H1 (cell line): ENCODE measurements at regions not wholly inside any gene's neighbourhood (a gene's known extent, or its start where the extent isn't known, plus 50 kb on each side); places are given as distances from the start of the nearest gene placed in this dataset.

Source experiments
- CTCF ChIA-PET: fragments of 300-600 bp; sonication (Branson Sonifier 250); formaldehyde crosslinking; loops from one replicate; lab custom pipeline; 2021; ENCODE audit not compliant: partially characterized antibody; lab: Charles Lee
- POLR2A ChIA-PET: fragments of 300-600 bp; sonication (Branson Sonifier 250); formaldehyde crosslinking; loops from one replicate; lab custom pipeline; 2021; ENCODE audit warnings: inconsistent platforms; ENCODE audit not compliant: partially characterized antibody; lab: Charles Lee
- DNase-seq, 2 experiments: peaks; one replicate each; pipeline versions ENCODE4 v3.0.0 to v3.0.0-alpha.2; 2010 to 2022; ENCODE audit warnings: low spot score in 2 of 2, low read depth in 1 of 2, mixed read lengths in 1 of 2
- FAIRE-seq: peaks from 2 replicates; lab custom pipeline; 2011; peaks lifted over from hg19 to GRCh38; lab: Jason Lieb, UNC
- H2AFZ ChIP-seq: 2 replicates; pipeline ENCODE4 v1.8.1; 2012; ENCODE audit warnings: low read length, inconsistent platforms
- H2AK5ac ChIP-seq: 2 replicates; pipeline ENCODE4 v1.6.1; 2013; ENCODE audit warnings: low read depth, low read length
- H2BK120ac ChIP-seq: replicated peaks from 2 replicates; pipeline ENCODE3; 2013; ENCODE audit warnings: low read depth, low read length, inconsistent platforms
- H2BK12ac ChIP-seq: 2 replicates; pipeline ENCODE4 v1.6.1; 2013; ENCODE audit warnings: low read depth, low read length
- H2BK15ac ChIP-seq: 2 replicates; pipeline ENCODE4 v1.6.1; 2013; ENCODE audit warnings: low read length
- H2BK20ac ChIP-seq: 2 replicates; pipeline ENCODE4 v1.6.1; 2013; ENCODE audit warnings: low read length
- H2BK5ac ChIP-seq: 2 replicates; pipeline ENCODE4 v1.6.1; 2013; ENCODE audit warnings: low read depth, low read length
- H3K14ac ChIP-seq: 2 replicates; pipeline ENCODE4 v1.6.1; 2013; ENCODE audit warnings: inconsistent platforms; ENCODE audit not compliant: insufficient read length
- H3K18ac ChIP-seq: 2 replicates; pipeline ENCODE4 v1.6.1; 2013; ENCODE audit warnings: low read length; ENCODE audit errors: extremely low read depth
- H3K23ac ChIP-seq: 2 replicates; pipeline ENCODE4 v1.6.1; 2013; ENCODE audit warnings: inconsistent platforms; ENCODE audit not compliant: insufficient read length
- H3K23me2 ChIP-seq: 2 replicates; pipeline ENCODE4 v1.6.1; 2013; ENCODE audit warnings: low read depth, low read length
- H3K27ac ChIP-seq: 2 replicates; pipeline ENCODE4 v1.6.1; 2011; ENCODE audit warnings: low read depth, low read length, inconsistent platforms
- H3K27me3 ChIP-seq, 4 experiments: replicated peaks in 1 of 4; 1 replicate in 1 of 4; 2 replicates in 3 of 4; pipeline versions ENCODE4 v1.6.1 to v1.8.1; 2011 to 2013; ENCODE audit warnings: low read length in 3 of 4, mild to moderate bottlenecking in 3 of 4, inconsistent platforms in 2 of 4, mixed read lengths in 2 of 4, moderate library complexity in 1 of 4; ENCODE audit not compliant: control insufficient read depth in 3 of 4, insufficient read depth in 3 of 4; ENCODE audit errors: extremely low read depth in 1 of 4
- H3K36me3 ChIP-seq, 4 experiments: 2 replicates each; pipeline versions ENCODE4 v1.6.1 to v1.8.1; 2011 to 2013; ENCODE audit warnings: mild to moderate bottlenecking in 4 of 4, low read length in 3 of 4, moderate library complexity in 2 of 4, control low read depth in 1 of 4, inconsistent platforms in 1 of 4; ENCODE audit not compliant: insufficient read depth in 4 of 4, control insufficient read depth in 2 of 4
- H3K4ac ChIP-seq: replicated peaks from 2 replicates; pipeline ENCODE3; 2013; ENCODE audit warnings: low read length, low read depth, mixed read lengths, inconsistent platforms; ENCODE audit not compliant: insufficient read length
- H3K4me1 ChIP-seq, 4 experiments: replicated peaks in 1 of 4; 1 replicate in 1 of 4; 2 replicates in 3 of 4; pipeline versions ENCODE4 v1.6.1 to v1.8.1; 2011 to 2013; ENCODE audit warnings: low read length in 3 of 4, inconsistent platforms in 2 of 4, mixed read lengths in 1 of 4; ENCODE audit not compliant: insufficient read depth in 4 of 4, control insufficient read depth in 3 of 4
- H3K4me2 ChIP-seq, 2 experiments: 2 replicates each; pipeline versions ENCODE4 v1.6.1 to v1.8.1; 2011 to 2013; ENCODE audit warnings: low read depth in 2 of 2, low read length in 2 of 2, control low read depth in 1 of 2, inconsistent platforms in 1 of 2, mild to moderate bottlenecking in 1 of 2; ENCODE audit not compliant: insufficient read depth in 1 of 2
- H3K4me3 ChIP-seq, 4 experiments: fragments of 200-600, 300-600 bp in 1 of 4; sonication (generic), shearing (Covaris generic), sonication (Bioruptor Twin) in 1 of 4; 2 replicates each; pipeline versions ENCODE4 v1.5.1 to v1.8.1; 2011 to 2016; ENCODE audit warnings: low read length in 4 of 4, low read depth in 3 of 4, control low read depth in 2 of 4, inconsistent platforms in 2 of 4, mild to moderate bottlenecking in 2 of 4, mixed read lengths in 1 of 4, moderate library complexity in 1 of 4; ENCODE audit not compliant: insufficient read depth in 2 of 4; ENCODE audit errors: extremely low read depth in 1 of 4
- H3K56ac ChIP-seq: replicated peaks from 2 replicates; pipeline ENCODE3; 2013; ENCODE audit warnings: low read depth, mild to moderate bottlenecking, mixed read lengths, low read length, inconsistent platforms; ENCODE audit not compliant: insufficient read length
- H3K79me1 ChIP-seq: 2 replicates; pipeline ENCODE4 v1.6.1; 2013; ENCODE audit warnings: low read depth, low read length, control low read depth
- H3K79me2 ChIP-seq, 2 experiments: 2 replicates each; pipeline versions ENCODE4 v1.6.1 to v1.8.1; 2012 to 2013; ENCODE audit warnings: low read length in 2 of 2, mild to moderate bottlenecking in 2 of 2, inconsistent platforms in 1 of 2; ENCODE audit not compliant: insufficient read depth in 2 of 2, control insufficient read depth in 1 of 2
- H3K9ac ChIP-seq, 4 experiments: replicated peaks in 1 of 4; 1 replicate in 1 of 4; 2 replicates in 3 of 4; pipeline versions ENCODE4 v1.6.1 to v1.8.1; 2011 to 2013; ENCODE audit warnings: low read depth in 3 of 4, low read length in 3 of 4, control low read depth in 2 of 4, mild to moderate bottlenecking in 2 of 4, moderate library complexity in 2 of 4, inconsistent platforms in 1 of 4; ENCODE audit errors: extremely low read depth in 1 of 4
- H3K9me3 ChIP-seq, 2 experiments: 2 replicates each; pipeline versions ENCODE4 v1.6.1 to v1.8.1; 2012 to 2013; ENCODE audit warnings: mild to moderate bottlenecking in 2 of 2, moderate library complexity in 2 of 2, control low read depth in 1 of 2, inconsistent platforms in 1 of 2, low read depth in 1 of 2, low read length in 1 of 2, mixed read lengths in 1 of 2; ENCODE audit not compliant: insufficient read depth in 2 of 2
- H4K20me1 ChIP-seq, 2 experiments: replicated peaks in 1 of 2; 2 replicates each; pipeline versions ENCODE3 to v1.8.1; 2011 to 2013; ENCODE audit warnings: inconsistent platforms in 2 of 2, low read length in 2 of 2, mild to moderate bottlenecking in 1 of 2; ENCODE audit not compliant: insufficient read depth in 2 of 2, control insufficient read depth in 1 of 2
- H4K5ac ChIP-seq: 2 replicates; pipeline ENCODE4 v1.6.1; 2013; ENCODE audit warnings: low read length, low read depth, mixed read lengths, inconsistent platforms; ENCODE audit not compliant: insufficient read length
- H4K8ac ChIP-seq: 2 replicates; pipeline ENCODE4 v1.8.0; 2013; ENCODE audit warnings: mild to moderate bottlenecking, moderate library complexity, low read length, inconsistent platforms; ENCODE audit not compliant: insufficient read depth; ENCODE audit errors: extremely low read depth
- H4K91ac ChIP-seq: replicated peaks from 2 replicates; pipeline ENCODE3; 2013; ENCODE audit warnings: low read length, mixed read lengths, inconsistent platforms; ENCODE audit not compliant: insufficient read length
- CBX8 ChIP-seq: fragments of 300-800, 300-1000 bp; sonication (generic); IDR thresholded peaks from 2 replicates; pipeline ENCODE4 v1.7.1; 2016; ENCODE audit warnings: low read depth, low read length, borderline replicate concordance
- HDAC2 ChIP-seq, 2 experiments: fragments of 300-600 bp in 1 of 2; sonication (generic) in 1 of 2; IDR thresholded peaks; 2 replicates each; pipeline ENCODE4 v1.6.1; 2011 to 2012; ENCODE audit warnings: low read depth in 2 of 2, low read length in 2 of 2, mild to moderate bottlenecking in 2 of 2, moderate library complexity in 2 of 2, borderline replicate concordance in 1 of 2, inconsistent platforms in 1 of 2
- HDAC6 ChIP-seq: IDR thresholded peaks from one replicate; pipeline ENCODE4 v1.7.1; 2012; ENCODE audit warnings: low read depth, mild to moderate bottlenecking, inconsistent platforms, low read length, moderate library complexity
- KDM1A ChIP-seq: fragments of 200-600, 300-600 bp; sonication (generic); IDR thresholded peaks from 2 replicates; pipeline ENCODE4 v1.7.1; 2016; ENCODE audit warnings: mild to moderate bottlenecking, low read length, borderline replicate concordance
- MAFK ChIP-seq: IDR thresholded peaks from 2 replicates; pipeline ENCODE4 v1.6.1; 2012; ENCODE audit warnings: low read depth, mild to moderate bottlenecking, improper control_type of control experiment, low read length
- PHF8 ChIP-seq: fragments of 200-600 bp; sonication (generic); conservative IDR thresholded peaks from 2 replicates; pipeline ENCODE4 v1.7.1; 2012; ENCODE audit warnings: low read depth, mild to moderate bottlenecking, inconsistent platforms, low read length, moderate library complexity
- POLR2AphosphoS5 ChIP-seq: IDR thresholded peaks from 2 replicates; pipeline ENCODE4 v1.6.1; 2011; ENCODE audit warnings: low read depth, low read length
- POU5F1 ChIP-seq: IDR thresholded peaks from 2 replicates; pipeline ENCODE4 v1.6.1; 2011; ENCODE audit warnings: low read depth, mild to moderate bottlenecking, low read length, moderate library complexity
- RAD21 ChIP-seq, 2 experiments: IDR thresholded peaks in 1 of 2; conservative IDR thresholded peaks in 1 of 2; 2 replicates each; pipeline ENCODE4 v1.6.1; 2011; ENCODE audit warnings: low read depth in 2 of 2, low read length in 2 of 2, improper control_type of control experiment in 1 of 2, inconsistent platforms in 1 of 2, mild to moderate bottlenecking in 1 of 2, moderate library complexity in 1 of 2
- RNF2 ChIP-seq: fragments of 200-900, 300-1000 bp; sonication (generic); IDR thresholded peaks from 2 replicates; pipeline ENCODE4 v1.7.1; 2016; ENCODE audit warnings: borderline replicate concordance, low read depth, mild to moderate bottlenecking, antibody characterized with exemption, low read length; ENCODE audit not compliant: poor library complexity, severe bottlenecking; ENCODE audit errors: missing control alignments
- SIN3A ChIP-seq, 2 experiments: IDR thresholded peaks in 1 of 2; conservative IDR thresholded peaks in 1 of 2; 2 replicates each; pipeline ENCODE4 v1.6.1; 2011 to 2012; ENCODE audit warnings: low read length in 2 of 2, improper control_type of control experiment in 1 of 2, low read depth in 1 of 2, mild to moderate bottlenecking in 1 of 2
- WGBS, 2 experiments: shearing (Covaris generic) in 1 of 2; methylation state at CpG; one replicate each; pipeline versions ENCODE4 v1.1.6 to v1.1.7; 2013 to 2015; ENCODE audit warnings: low lambda C conversion rate in 2 of 2, mixed read lengths in 2 of 2, inconsistent platforms in 1 of 2, low coverage in 1 of 2, missing lambda C conversion rate in 1 of 2; ENCODE audit not compliant: insufficient replicate concordance in 2 of 2, insufficient coverage in 1 of 2, insufficient read length in 1 of 2; ENCODE audit errors: extremely low coverage in 1 of 2, missing lambda C conversion rate in 1 of 2; 5-methylcytosine and 5-hydroxymethylcytosine counted together
- TF ChIP-seq, protein P1 (sequence below): IDR thresholded peaks from 2 replicates; pipeline ENCODE4 v1.6.1; 2012; ENCODE audit warnings: inconsistent platforms

DNA sequence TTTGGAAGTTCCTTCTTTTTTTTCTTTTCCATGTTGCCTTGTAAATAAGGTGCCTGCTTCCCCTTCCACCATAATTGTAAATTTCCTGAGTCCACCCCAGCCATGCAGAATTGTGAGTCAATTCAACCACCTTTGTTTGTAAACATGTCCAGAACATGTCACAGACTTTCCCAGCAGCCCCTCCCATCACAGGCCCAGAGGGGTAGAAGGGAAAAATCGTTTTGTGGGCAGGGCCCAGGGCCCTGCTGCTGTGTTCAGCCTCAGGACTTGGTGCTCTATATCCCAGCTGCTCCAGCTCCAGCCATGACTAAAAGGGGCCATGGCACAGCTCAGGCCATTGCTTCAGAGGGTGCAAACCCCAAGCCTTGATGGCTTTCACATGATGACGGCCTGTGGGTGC, 384.6 kb upstream of the NCAM2 start:
- Histone ChIP-seq H3K36me3 (no peaks in the 10 kb centered on the region), H3K56ac (no peak overlapping the region), H2BK15ac (no peak overlapping the region), H2AFZ (no peak overlapping the region), H3K79me1 (no peaks in the 10 kb centered on the region), H3K4me3 (no peak overlapping the region), H2BK20ac (no peak overlapping the region), H2AK5ac (no peak overlapping the region), H3K4me2 (no peak overlapping the region), H2BK5ac (no peak overlapping the region), H3K79me2 (no peaks in the 10 kb centered on the region), H3K23me2 (no peaks in the 10 kb centered on the region), H3K4me1 (no peaks in the 10 kb centered on the region), H4K5ac (no peak overlapping the region), H3K18ac (no peak overlapping the region), H3K9me3 (no peaks in the 10 kb centered on the region), H3K27ac (no peak overlapping the region), H3K14ac (no peak overlapping the region), H2BK12ac (no peak overlapping the region), H3K9ac (no peak overlapping the region), H3K4ac (no peak overlapping the region), H4K8ac (no peak overlapping the region), H3K27me3 (peaks cover 25 to 43% (median 39%) of the 10 kb centered on the region in 4 experiments), H4K20me1 (peaks cover 2% of the 10 kb centered on the region in 2 experiments)
- FAIRE-seq (no peak), DNase-seq (no peak)
- POLR2A ChIA-PET, result no interaction called here
- WGBS, 2 experiments, result 88% methylated on average over 2 of the region's 2 CpGs; no CpG with 5 or more reads in 1 of the 2 experiments
- TF ChIP-seq SIN3A (conservative IDR thresholded peaks at IDR 0.05 in 1 of 2, IDR thresholded peaks at IDR 0.05 in 1 of 2; ENCODE audit: low read depth in 1 of 2, low read length in 2 of 2) (no peak), HDAC6 (no peak), MAFK (no peak), HDAC2 (IDR thresholded peaks at IDR 0.05; ENCODE audit: borderline replicate concordance in 1 of 2, low read depth in 2 of 2, low read length in 2 of 2) (no peak), KDM1A (no peak), POLR2AphosphoS5 (no peak), POU5F1 (no peak), CBX8 (no peak), RNF2 (no peak), PHF8 (no peak), RAD21 (IDR thresholded peaks at IDR 0.05 in 1 of 2, conservative IDR thresholded peaks at IDR 0.05 in 1 of 2; ENCODE audit: low read depth in 2 of 2, low read length in 2 of 2) (no peak)
- TF ChIP-seq, protein P1, sequence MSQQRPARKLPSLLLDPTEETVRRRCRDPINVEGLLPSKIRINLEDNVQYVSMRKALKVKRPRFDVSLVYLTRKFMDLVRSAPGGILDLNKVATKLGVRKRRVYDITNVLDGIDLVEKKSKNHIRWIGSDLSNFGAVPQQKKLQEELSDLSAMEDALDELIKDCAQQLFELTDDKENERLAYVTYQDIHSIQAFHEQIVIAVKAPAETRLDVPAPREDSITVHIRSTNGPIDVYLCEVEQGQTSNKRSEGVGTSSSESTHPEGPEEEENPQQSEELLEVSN, result no peak
- TF ChIP-seq, all 59 proteins: peak for 0
- H2BK120ac ChIP-seq, result no peak overlapping the region
- no peak overlapping the region for H4K91ac ChIP-seq
- no peak overlapping the region for H3K23ac ChIP-seq
- CTCF ChIA-PET, result no interaction called here
